DND-41 (cell line): ENCODE measurements at regions not wholly inside any gene's neighbourhood (a gene's known extent, or its start where the extent isn't known, plus 50 kb on each side); places are given as distances from the start of the nearest gene placed in this dataset.

Source experiments
- EZH2 ChIP-seq: IDR thresholded peaks from 3 replicates; pipeline ENCODE4 v1.6.1; 2012; ENCODE audit warnings: borderline replicate concordance, low read depth, mild to moderate bottlenecking, moderate library complexity, low read length, inconsistent platforms; ENCODE audit not compliant: severe bottlenecking
- TF ChIP-seq, protein P1 (sequence below): IDR thresholded peaks from 2 replicates; pipeline ENCODE4 v1.5.1; 2012; ENCODE audit warnings: borderline replicate concordance, low read length, moderate library complexity, mild to moderate bottlenecking; ENCODE audit not compliant: poor library complexity, severe bottlenecking; ENCODE audit errors: extremely low read depth

DNA sequence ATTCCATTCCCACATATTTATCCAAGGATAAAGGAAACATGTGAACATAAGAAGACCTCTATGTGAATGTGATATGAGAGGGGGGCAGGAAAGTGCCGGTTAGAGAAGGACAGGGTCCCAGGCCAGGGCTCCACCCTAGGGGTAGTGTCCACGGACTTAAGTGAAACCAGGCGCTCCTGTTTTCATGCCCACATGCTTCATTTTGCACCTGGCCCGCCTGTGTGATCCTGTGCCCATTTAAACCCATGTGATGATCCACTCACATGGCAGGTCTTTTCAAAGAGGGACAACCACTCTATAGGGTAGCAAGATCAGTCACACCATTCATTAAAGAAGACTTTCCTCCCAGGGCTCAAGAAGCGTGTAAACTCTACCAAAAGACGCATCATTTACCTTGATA, 865.3 kb upstream of the GJE1 start:
- TF ChIP-seq, protein P1, sequence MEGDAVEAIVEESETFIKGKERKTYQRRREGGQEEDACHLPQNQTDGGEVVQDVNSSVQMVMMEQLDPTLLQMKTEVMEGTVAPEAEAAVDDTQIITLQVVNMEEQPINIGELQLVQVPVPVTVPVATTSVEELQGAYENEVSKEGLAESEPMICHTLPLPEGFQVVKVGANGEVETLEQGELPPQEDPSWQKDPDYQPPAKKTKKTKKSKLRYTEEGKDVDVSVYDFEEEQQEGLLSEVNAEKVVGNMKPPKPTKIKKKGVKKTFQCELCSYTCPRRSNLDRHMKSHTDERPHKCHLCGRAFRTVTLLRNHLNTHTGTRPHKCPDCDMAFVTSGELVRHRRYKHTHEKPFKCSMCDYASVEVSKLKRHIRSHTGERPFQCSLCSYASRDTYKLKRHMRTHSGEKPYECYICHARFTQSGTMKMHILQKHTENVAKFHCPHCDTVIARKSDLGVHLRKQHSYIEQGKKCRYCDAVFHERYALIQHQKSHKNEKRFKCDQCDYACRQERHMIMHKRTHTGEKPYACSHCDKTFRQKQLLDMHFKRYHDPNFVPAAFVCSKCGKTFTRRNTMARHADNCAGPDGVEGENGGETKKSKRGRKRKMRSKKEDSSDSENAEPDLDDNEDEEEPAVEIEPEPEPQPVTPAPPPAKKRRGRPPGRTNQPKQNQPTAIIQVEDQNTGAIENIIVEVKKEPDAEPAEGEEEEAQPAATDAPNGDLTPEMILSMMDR: no peak
- TF ChIP-seq EZH2: no peak
